ENCODE measurements at regions not wholly inside any gene's neighbourhood (a gene's known extent, or its start where the extent isn't known, plus 50 kb on each side); places are given as distances from the start of the nearest gene placed in this dataset.

DNA sequence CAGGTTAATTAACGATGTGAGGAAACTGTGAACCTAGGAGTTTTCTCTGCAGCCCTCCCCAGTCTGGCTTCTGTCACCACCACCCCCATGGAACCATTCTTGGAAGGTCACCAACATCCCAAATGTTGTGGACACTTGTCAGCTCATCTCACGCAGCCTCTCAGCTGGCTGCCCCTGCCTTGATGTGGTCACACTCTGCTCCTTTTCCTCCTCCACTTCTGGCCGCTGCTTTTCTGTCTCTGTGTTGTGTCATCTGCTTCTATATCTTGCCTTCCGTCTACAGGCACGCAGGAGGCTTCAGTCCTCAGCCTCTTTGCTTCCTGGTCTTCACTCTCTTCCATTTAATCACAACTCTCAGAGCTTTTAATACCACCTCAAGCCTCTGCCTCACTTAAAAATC lies 371.5 kb upstream of the SLIT2 start:
- no peaks in the 10 kb centered on the region for H3K9me3 ChIP-seq
- no peaks in the 10 kb centered on the region for H3K36me3 ChIP-seq
- H3K4me1 ChIP-seq, result no peaks in the 10 kb centered on the region
- intact Hi-C loops (cut with DNase I; ENCODE audit: low total_unique reads) (no loop called here), in situ Hi-C loops (cut with MboI; ENCODE audit: low pct_ligation_motif_present in 1 of 4, low pct_unique_long_range_greater_than_20kb in 1 of 4, low sequenced_read_pairs in 3 of 4) (no loop called here)
- 18 to 40% methylated on average over 3 to 5 of the region's 5 CpGs for WGBS, 2 donors (ENCODE audit: low coverage in 1 of 2)
- H3K4me3 ChIP-seq, result no peak overlapping the region
- no peak for DNase-seq
- H3K27me3 ChIP-seq, result no peaks in the 10 kb centered on the region
- no peak overlapping the region for H3K27ac ChIP-seq
- TF ChIP-seq POLR2AphosphoS5 (IDR thresholded peaks at IDR 0.05) (no peak), POLR2A (IDR thresholded peaks at IDR 0.05) (no peak), EP300 (IDR thresholded peaks at IDR 0.05; ENCODE audit: low read depth) (no peak)
- TF ChIP-seq, protein P1, sequence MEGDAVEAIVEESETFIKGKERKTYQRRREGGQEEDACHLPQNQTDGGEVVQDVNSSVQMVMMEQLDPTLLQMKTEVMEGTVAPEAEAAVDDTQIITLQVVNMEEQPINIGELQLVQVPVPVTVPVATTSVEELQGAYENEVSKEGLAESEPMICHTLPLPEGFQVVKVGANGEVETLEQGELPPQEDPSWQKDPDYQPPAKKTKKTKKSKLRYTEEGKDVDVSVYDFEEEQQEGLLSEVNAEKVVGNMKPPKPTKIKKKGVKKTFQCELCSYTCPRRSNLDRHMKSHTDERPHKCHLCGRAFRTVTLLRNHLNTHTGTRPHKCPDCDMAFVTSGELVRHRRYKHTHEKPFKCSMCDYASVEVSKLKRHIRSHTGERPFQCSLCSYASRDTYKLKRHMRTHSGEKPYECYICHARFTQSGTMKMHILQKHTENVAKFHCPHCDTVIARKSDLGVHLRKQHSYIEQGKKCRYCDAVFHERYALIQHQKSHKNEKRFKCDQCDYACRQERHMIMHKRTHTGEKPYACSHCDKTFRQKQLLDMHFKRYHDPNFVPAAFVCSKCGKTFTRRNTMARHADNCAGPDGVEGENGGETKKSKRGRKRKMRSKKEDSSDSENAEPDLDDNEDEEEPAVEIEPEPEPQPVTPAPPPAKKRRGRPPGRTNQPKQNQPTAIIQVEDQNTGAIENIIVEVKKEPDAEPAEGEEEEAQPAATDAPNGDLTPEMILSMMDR (IDR thresholded peaks at IDR 0.05), result no peak

DNA sequence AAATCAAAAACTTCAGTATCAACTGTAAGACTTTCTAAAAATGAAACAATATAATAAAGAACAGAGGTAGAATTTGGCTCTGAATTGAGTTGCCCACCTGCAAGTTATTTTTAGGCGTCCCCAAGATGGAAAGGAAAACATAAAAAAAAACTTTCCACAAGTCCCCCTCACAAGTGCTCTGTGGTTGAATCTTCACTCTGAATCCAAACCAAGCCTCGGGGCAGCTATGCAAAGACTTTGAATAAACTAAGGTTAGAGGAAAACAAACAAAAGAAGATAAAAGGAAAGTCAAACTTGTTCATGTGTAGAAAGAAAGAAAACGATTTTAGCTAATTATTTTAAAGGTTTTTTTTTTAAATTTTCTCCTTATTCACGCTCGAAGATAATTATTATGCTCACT lies 372.4 kb upstream of the SLIT2 start:
- H3K27ac ChIP-seq, result no peak overlapping the region
- H3K4me1 ChIP-seq, result no peaks in the 10 kb centered on the region
- WGBS, 2 donors (ENCODE audit: low coverage in 1 of 2), result 58 to 61% methylated on average over 5 of the region's 5 CpGs
- in situ Hi-C loops (cut with MboI; ENCODE audit: low pct_ligation_motif_present in 1 of 4, low pct_unique_long_range_greater_than_20kb in 1 of 4, low sequenced_read_pairs in 3 of 4), result no loop called here
- TF ChIP-seq EP300 (IDR thresholded peaks at IDR 0.05; ENCODE audit: low read depth) (no peak), POLR2AphosphoS5 (IDR thresholded peaks at IDR 0.05) (no peak), POLR2A (IDR thresholded peaks at IDR 0.05) (no peak)
- TF ChIP-seq, protein P1 (IDR thresholded peaks at IDR 0.05), result no peak
- intact Hi-C loops (cut with DNase I; ENCODE audit: low total_unique reads), result no loop called here
- H3K9me3 ChIP-seq, result no peaks in the 10 kb centered on the region
- no peak for DNase-seq
- H3K4me3 ChIP-seq, result no peak overlapping the region
- H3K27me3 ChIP-seq, result no peaks in the 10 kb centered on the region
- no peaks in the 10 kb centered on the region for H3K36me3 ChIP-seq

DNA sequence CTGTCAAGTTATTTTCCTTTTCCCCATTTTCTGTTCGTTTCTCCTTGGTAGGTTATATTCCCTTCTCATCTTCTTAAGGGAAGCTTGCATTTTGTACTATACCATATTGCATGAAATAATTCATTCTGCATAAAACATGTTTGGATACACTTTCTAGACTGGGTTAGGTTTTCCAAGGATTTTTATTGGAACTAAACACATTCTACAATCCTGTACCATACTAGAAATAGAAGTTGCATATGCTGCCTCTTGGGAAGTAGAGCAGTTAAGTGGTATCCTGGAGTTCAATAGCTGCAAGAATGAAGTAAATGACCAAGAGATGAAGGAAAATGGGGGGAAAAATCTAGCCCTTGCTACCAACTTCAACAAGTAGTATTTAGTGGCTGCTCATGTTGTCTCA lies 393.7 kb upstream of the SLIT2 start:
- in situ Hi-C loops (cut with MboI; ENCODE audit: low pct_ligation_motif_present in 1 of 4, low pct_unique_long_range_greater_than_20kb in 1 of 4, low sequenced_read_pairs in 3 of 4) (no loop called here), intact Hi-C loops (cut with DNase I; ENCODE audit: low total_unique reads) (no loop called here)
- Histone ChIP-seq H3K4me3 (no peak overlapping the region), H3K36me3 (no peaks in the 10 kb centered on the region), H3K27ac (no peak overlapping the region), H3K27me3 (no peaks in the 10 kb centered on the region), H3K9me3 (no peaks in the 10 kb centered on the region), H3K4me1 (no peaks in the 10 kb centered on the region)
- 67 to 71% methylated on average over 1 of the region's 1 CpG for WGBS, 2 donors (ENCODE audit: low coverage in 1 of 2)
- no peak for DNase-seq
- TF ChIP-seq EP300 (IDR thresholded peaks at IDR 0.05; ENCODE audit: low read depth) (no peak), POLR2A (IDR thresholded peaks at IDR 0.05) (no peak), POLR2AphosphoS5 (IDR thresholded peaks at IDR 0.05) (no peak)
- TF ChIP-seq, protein P1 (IDR thresholded peaks at IDR 0.05), result no peak

DNA sequence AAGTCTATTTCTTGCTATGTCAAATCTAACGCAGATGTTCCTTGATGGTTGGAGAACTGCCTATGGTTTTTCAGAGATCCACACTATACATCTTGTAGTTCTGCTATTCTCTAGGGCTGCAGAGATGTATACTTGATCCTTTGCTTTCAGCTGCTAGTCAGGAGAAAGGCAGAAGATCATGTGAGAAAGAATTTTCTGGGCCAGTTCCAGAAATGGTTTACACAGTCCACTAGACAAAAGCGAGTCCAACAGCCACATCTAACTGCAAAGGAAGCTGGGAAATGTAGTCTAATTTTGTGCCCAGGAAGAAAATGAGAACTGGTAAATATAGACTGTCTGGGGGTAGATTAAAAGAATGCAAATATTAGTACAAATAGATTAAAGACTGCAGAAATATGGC lies 394.3 kb upstream of the SLIT2 start:
- no peak for DNase-seq
- TF ChIP-seq, protein P1 (IDR thresholded peaks at IDR 0.05), result no peak
- TF ChIP-seq POLR2AphosphoS5 (IDR thresholded peaks at IDR 0.05) (no peak), POLR2A (IDR thresholded peaks at IDR 0.05) (no peak), EP300 (IDR thresholded peaks at IDR 0.05; ENCODE audit: low read depth) (no peak)
- WGBS, 2 donors (ENCODE audit: low coverage in 1 of 2), result 47 to 63% methylated on average over 2 of the region's 2 CpGs
- Histone ChIP-seq H3K9me3 (no peaks in the 10 kb centered on the region), H3K4me1 (no peaks in the 10 kb centered on the region), H3K36me3 (no peaks in the 10 kb centered on the region), H3K4me3 (no peak overlapping the region), H3K27ac (no peak overlapping the region), H3K27me3 (no peaks in the 10 kb centered on the region)
- intact Hi-C loops (cut with DNase I; ENCODE audit: low total_unique reads) (no loop called here), in situ Hi-C loops (cut with MboI; ENCODE audit: low pct_ligation_motif_present in 1 of 4, low pct_unique_long_range_greater_than_20kb in 1 of 4, low sequenced_read_pairs in 3 of 4) (no loop called here)

Measured in transverse colon (tissue), 4 donors.